Medulla oblongata (tissue), 1 donor: ENCODE measurements at regions not wholly inside any gene's neighbourhood (a gene's known extent, or its start where the extent isn't known, plus 50 kb on each side); places are given as distances from the start of the nearest gene placed in this dataset.
"Not testable (repeated sequence)": the region's sequence is repeated elsewhere in the genome, so short reads cannot be mapped to it uniquely, and the experiment has no call there.

Experiments used
- DNase-seq: peaks from one replicate; pipeline ENCODE4 v3.0.0-alpha.2; 2015; ENCODE audit errors: extremely low spot score

- no peak for DNase-seq
Measured at GRCh38 chr12:114820796-114821195, 136.8 kb upstream of the TBX3 start.

- DNase-seq, result no peak
Measured at GRCh38 chr12:114817571-114818425, 133.8 kb upstream of the TBX3 start.

- no peak for DNase-seq
Measured at GRCh38 chr12:114815026-114815795, 131.2 kb upstream of the TBX3 start.

DNA sequence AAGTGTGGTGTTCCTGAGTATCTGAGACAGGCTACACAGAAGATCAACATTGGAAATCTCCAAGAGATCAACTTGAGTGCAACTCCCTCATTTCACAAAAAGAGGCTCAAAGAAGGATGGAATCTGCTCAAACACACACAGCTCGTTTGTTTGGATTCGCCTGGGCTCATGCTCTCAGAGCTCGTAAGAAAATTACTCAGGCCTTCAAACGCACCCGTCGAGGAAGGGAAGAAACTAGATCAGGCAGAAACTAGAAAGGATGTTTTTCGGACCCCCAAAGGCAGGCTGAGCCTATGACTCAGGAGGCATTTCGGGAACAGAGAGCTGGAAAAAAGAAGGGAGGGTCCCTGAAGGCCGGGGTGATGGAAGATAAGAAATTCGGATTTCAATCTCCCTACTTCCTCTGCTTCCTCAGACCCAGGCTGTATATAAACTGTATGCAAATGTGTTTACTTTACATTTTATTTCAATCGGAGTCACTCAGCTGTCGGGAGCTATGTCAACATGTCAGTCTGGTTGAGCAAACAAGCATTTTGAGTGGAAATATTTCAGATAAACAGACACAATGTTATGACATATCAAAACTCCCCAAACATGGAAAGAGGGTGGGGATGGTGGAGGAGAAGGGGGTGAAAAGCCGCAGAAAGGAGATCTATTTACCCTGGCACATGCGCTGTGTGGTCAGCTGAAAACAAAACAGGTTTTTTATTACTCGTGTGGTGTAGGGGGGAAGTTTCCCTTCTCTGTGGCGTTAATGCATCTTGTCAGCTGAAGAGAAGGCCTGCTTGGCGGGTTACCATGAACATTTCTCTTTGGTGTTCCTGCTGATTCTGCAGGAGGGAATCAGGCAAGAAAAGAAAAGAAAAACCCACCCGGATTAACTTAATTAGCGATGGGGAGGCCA is 129.1 kb upstream of the TBX3 start:
- DNase-seq, result peak; percentile 17

- DNase-seq, result no peak
Measured at GRCh38 chr12:114812384-114812783, 128.4 kb upstream of the TBX3 start.

DNA sequence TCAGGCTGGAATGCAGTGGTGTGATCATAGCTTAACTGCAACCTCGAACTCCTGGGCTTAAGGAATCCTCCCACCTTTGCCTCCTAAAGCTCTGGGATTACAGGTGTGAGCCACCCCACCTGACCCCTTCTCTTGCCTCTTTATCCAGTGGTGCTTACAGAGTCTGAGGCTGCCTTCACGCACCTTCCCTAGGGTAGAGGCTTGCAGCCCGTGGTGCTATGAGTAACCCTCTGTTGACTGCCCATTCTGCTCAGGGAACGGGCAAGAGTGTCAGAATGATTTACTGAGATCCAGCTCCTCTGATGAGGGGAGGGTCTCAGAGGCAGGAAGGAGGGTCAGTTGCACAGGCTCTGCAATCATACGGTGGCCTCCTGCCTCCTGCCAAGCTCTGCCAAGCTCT is 125.1 kb upstream of the TBX3 start:
- DNase-seq, result no peak

GRCh38 chr12:114801381-114801780 is 117.4 kb upstream of the TBX3 start:
- DNase-seq, result not testable (repeated sequence)

GRCh38 chr12:114800566-114800965 is 116.6 kb upstream of the TBX3 start:
- not testable (repeated sequence) for DNase-seq

DNA sequence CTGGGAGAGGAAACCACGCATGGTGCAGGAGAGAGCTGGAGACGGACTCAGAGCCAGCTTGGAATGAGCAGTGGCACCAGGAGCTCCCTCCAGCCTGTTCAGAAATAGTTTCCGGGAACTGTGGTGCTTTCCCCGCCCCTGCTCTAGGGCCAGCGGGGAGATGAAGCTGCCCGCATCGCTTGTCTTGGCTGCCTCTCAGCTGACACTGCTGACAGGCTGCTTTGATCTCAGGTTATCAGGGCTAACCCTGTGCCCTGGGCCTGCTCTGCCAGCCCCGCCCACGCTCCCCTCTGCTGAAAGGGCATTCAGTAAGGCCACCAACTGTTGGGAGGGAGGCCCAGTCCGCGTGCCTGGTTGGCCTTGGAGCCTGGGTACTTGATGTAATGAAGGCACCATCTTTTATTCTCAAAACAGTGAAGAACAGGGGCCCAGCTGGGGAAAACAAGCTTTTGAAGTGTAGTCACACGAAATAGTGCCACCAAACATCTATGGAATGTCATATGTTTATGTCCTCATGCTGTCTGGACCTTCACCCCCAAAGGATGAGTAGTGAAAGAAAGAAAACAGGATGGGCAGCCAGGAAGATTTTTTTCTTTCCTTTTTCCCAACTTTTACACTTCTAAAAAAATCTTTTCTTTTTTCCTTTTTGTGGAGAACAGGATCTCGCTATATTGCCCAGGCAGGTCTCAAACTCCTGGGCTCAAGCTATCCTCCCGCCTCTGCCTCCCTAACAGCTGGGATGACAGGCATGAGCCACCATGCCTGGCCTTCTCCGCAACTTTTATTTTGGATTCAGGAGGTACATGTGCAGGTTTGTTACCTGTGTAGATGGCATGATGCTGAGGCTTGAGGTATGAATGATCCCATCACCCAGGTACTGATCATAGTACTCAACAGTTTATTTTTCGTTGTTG is 115.9 kb upstream of the TBX3 start:
- DNase-seq, result no peak

- no peak for DNase-seq
Measured at GRCh38 chr12:114794049-114794558, 110.1 kb upstream of the TBX3 start.

- DNase-seq, result no peak
Measured at GRCh38 chr12:114790276-114790675, 106.3 kb upstream of the TBX3 start.

GRCh38 chr12:114789821-114790220 is 105.8 kb upstream of the TBX3 start:
- no peak for DNase-seq

DNA sequence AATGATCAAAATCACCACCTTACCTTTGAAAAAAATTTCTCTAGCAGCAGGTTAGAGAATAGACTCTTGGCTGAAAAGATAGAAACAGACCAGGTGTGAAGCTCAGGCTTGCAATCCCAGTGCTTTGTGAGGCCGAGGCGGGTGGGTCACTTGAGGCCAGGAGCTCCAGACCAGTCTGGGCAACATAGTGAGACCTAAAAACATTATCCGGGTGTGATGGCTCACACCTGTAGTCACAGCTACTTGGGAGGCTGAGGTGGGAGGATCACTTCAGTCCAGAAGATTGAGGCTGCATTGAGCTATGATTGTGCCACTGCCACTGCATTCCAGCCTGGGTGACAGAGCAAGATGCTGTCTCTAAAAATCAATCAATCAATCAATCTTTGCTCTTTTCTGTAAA is 105.3 kb upstream of the TBX3 start:
- DNase-seq, result no peak

DNA sequence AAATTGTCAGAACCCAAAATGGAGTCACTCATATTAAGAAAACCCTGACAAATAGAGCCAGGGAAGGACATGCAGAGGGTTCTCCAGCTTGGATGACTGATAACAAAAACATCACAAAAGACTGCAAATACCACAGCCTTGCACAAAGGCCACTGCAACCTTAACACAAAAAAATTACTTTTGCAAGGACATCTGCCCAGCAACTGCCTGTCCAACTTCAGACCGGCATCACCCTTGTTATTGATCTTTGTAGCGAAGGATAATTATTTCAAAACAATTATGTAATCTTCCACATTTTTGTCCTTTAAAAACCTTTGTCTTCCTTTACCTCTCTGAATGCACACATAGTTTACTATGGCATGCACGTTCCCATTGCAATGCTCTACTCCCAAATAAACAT is 100.6 kb upstream of the TBX3 start:
- no peak for DNase-seq

DNA sequence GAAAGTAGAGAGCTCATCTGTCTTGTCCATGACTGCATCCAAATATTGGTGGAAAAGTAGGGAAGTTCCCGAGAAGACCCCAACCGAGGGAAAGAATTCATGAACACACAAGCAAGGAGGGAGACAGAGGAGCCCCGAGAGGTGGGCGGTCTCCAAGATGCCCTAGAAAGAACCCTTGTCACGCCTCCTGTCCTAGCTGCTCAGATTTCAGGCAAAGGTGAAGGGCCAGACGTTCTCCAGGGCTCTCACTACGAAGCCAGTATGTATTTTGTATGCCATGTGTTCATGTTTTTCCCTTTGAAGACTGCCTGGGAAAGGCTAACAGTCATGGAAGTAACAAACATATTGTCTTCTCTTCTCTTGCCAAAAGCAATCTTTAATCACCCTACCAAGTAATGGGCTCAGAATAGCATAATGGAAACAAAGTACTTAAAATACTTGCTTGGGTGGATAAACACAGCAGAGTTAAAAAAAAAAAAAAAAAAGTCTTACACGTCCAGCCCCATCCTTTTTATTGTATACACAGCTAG is 99.2 kb upstream of the TBX3 start:
- DNase-seq, result no peak

- no peak for DNase-seq
Measured at GRCh38 chr12:114780746-114781399, 96.9 kb upstream of the TBX3 start.

GRCh38 chr12:114779647-114780046 is 95.7 kb upstream of the TBX3 start:
- no peak for DNase-seq

- DNase-seq, result no peak
Measured at GRCh38 chr12:114779186-114779585, 95.2 kb upstream of the TBX3 start.

DNA sequence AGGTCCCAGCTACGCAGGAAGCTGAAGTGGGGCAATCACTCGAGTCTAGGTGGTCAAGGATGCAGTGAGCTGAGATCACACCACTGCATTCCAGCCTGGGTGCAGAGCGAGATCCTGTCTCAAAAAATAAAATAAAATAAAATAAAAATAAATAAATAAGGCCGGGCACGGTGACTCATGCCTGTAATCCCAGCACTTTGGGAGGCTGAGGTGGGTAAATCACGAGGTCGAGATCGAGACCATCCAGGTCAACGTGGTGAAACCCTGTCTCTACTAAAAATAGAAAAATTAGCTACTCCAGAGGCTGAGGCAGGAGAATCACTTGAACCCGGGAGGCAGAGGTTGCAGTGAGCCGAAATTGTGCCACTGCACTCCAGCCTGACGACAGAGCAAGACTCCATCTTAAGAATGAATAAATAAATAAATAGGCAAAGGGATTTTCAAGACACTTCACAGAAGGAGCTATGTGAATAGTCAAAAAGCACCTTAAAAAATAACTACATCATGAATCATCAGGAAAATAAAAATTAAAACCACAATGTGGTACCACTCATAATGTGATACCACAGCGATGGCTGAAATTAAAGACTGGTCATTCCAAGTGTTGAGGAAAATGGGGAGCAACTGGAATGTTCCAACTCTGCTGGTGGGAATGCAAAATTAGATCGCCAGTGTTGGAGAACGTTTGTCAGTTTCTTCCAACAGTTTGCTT is 92.9 kb upstream of the TBX3 start:
- no peak for DNase-seq
